Breast epithelium (tissue), 4 donors: ENCODE measurements at regions not wholly inside any gene's neighbourhood (a gene's known extent, or its start where the extent isn't known, plus 50 kb on each side); places are given as distances from the start of the nearest gene placed in this dataset.

Experiments
- DNase-seq, 2 donors: peaks; one replicate each; pipeline ENCODE4 v3.0.0-alpha.2; 2019; ENCODE audit warnings: low spot score in 2 of 2
- H3K27ac ChIP-seq, 2 donors: fragments of 200-600 bp; sonication (generic) in 1 of 2; one replicate each; pipeline ENCODE4 v1.5.1; 2016 to 2019; ENCODE audit warnings: mild to moderate bottlenecking in 1 of 2
- H3K27me3 ChIP-seq, 2 donors: fragments of 200-600 bp; sonication (generic) in 1 of 2; one replicate each; pipeline versions ENCODE4 v1.5.1 to v1.6.0; 2017 to 2019; ENCODE audit warnings: control low read depth in 1 of 2, mild to moderate bottlenecking in 1 of 2
- H3K36me3 ChIP-seq: fragments of 200-600 bp; one replicate; pipeline ENCODE4 v1.5.1; 2019
- H3K4me1 ChIP-seq, 2 donors: fragments of 200-600 bp; sonication (generic); one replicate each; pipeline ENCODE4 v1.5.1; 2016 to 2019; ENCODE audit warnings: control low read depth in 1 of 2
- H3K4me3 ChIP-seq, 3 donors: fragments of 200-600 bp; sonication (generic); 1 replicate in 2 of 3; 2 replicates in 1 of 3; pipeline ENCODE4 v1.5.1; 2016 to 2019; ENCODE audit warnings: mild to moderate bottlenecking in 3 of 3, moderate library complexity in 2 of 3
- H3K9me3 ChIP-seq, 2 donors: fragments of 200-600 bp; sonication (generic) in 1 of 2; one replicate each; pipeline ENCODE4 v1.5.1; 2016 to 2019; ENCODE audit warnings: control low read depth in 1 of 2
- CTCF ChIP-seq, 3 donors: fragments of 450-650 bp; IDR thresholded peaks; one replicate each; pipeline ENCODE4 v1.5.1; 2016 to 2017; ENCODE audit warnings: antibody characterized with exemption in 3 of 3, mild to moderate bottlenecking in 3 of 3, moderate library complexity in 3 of 3
- POLR2A ChIP-seq: fragments of 450-650 bp; IDR thresholded peaks from one replicate; pipeline ENCODE4 v1.6.1; 2016; ENCODE audit warnings: antibody characterized with exemption, mild to moderate bottlenecking, moderate library complexity
- POLR2AphosphoS5 ChIP-seq, 3 donors: sonication (generic); formaldehyde crosslinking; IDR thresholded peaks; one replicate each; pipeline ENCODE4 v1.6.1; 2017; ENCODE audit warnings: antibody characterized with exemption in 3 of 3
- intact Hi-C: fragments of 100-400 bp; cut with DNase I; formaldehyde crosslinking; loops from one replicate; pipeline ENCODE4 v1.15.1; 2023; ENCODE audit warnings: low total_unique reads

GRCh38 chr2:225288986-225289385, 110.5 kb upstream of the NYAP2 start:
- intact Hi-C loops, result no loop called here
- no peak for TF ChIP-seq POLR2AphosphoS5 (IDR thresholded peaks at IDR 0.05)
- TF ChIP-seq POLR2A, result no peak
- no peak for TF ChIP-seq CTCF (IDR thresholded peaks at IDR 0.05)

GRCh38 chr2:225282858-225283710, 116.4 kb upstream of the NYAP2 start:
- Histone ChIP-seq H3K27me3 (no peaks in the 10 kb centered on the region), H3K27ac (no peak overlapping the region), H3K9me3 (peaks cover 0 to under 1% of the 10 kb centered on the region in 2 donors), H3K4me1 (no peaks in the 10 kb centered on the region), H3K36me3 (no peaks in the 10 kb centered on the region), H3K4me3 (no peak overlapping the region)
- intact Hi-C loops, result no loop called here
- TF ChIP-seq POLR2AphosphoS5 (IDR thresholded peaks at IDR 0.05) (no peak), POLR2A (no peak), CTCF (IDR thresholded peaks at IDR 0.05) (peak in 1 of 3 donors; percentile 29)
- DNase-seq, result no peak

More at GRCh38 chr2:225288986-225289385, 110.5 kb upstream of the NYAP2 start:
- Histone ChIP-seq H3K4me1 (no peaks in the 10 kb centered on the region), H3K4me3 (no peak overlapping the region), H3K27me3 (no peaks in the 10 kb centered on the region), H3K36me3 (no peaks in the 10 kb centered on the region), H3K27ac (no peak overlapping the region), H3K9me3 (no peaks in the 10 kb centered on the region)
- no peak for DNase-seq

- H3K4me1 ChIP-seq, result no peaks in the 10 kb centered on the region
- no peak overlapping the region for H3K4me3 ChIP-seq
- no peaks in the 10 kb centered on the region for H3K27me3 ChIP-seq
- no peaks in the 10 kb centered on the region for H3K36me3 ChIP-seq
- TF ChIP-seq CTCF (IDR thresholded peaks at IDR 0.05) (no peak), POLR2AphosphoS5 (IDR thresholded peaks at IDR 0.05) (no peak), POLR2A (no peak)
- peaks cover 0 to 14% of the 10 kb centered on the region in 2 donors for H3K9me3 ChIP-seq
- no peak for DNase-seq
- no peak overlapping the region for H3K27ac ChIP-seq
- intact Hi-C loops, result no loop called here
These were observed 123.3 kb upstream of the NYAP2 start for GRCh38 chr2:225276207-225276606.

GRCh38 chr2:225275443-225275842, 124.1 kb upstream of the NYAP2 start:
- Histone ChIP-seq H3K27ac (no peak overlapping the region), H3K4me3 (no peak overlapping the region), H3K4me1 (no peaks in the 10 kb centered on the region), H3K9me3 (peaks cover 0 to 14% of the 10 kb centered on the region in 2 donors), H3K27me3 (no peaks in the 10 kb centered on the region), H3K36me3 (no peaks in the 10 kb centered on the region)
- TF ChIP-seq CTCF (IDR thresholded peaks at IDR 0.05) (no peak), POLR2AphosphoS5 (IDR thresholded peaks at IDR 0.05) (no peak), POLR2A (no peak)
- intact Hi-C loops, result no loop called here
- DNase-seq, result no peak

- DNase-seq, result no peak
- Histone ChIP-seq H3K4me3 (no peak overlapping the region), H3K4me1 (no peaks in the 10 kb centered on the region), H3K36me3 (no peaks in the 10 kb centered on the region), H3K27ac (no peak overlapping the region), H3K27me3 (no peaks in the 10 kb centered on the region), H3K9me3 (peaks cover 0 to 14% of the 10 kb centered on the region in 2 donors)
- intact Hi-C loops, result no loop called here
- TF ChIP-seq POLR2A, result no peak
- no peak for TF ChIP-seq CTCF (IDR thresholded peaks at IDR 0.05)
- no peak for TF ChIP-seq POLR2AphosphoS5 (IDR thresholded peaks at IDR 0.05)
These were observed 124.8 kb upstream of the NYAP2 start for GRCh38 chr2:225274751-225275150.
